HG03565 (cell line): ENCODE measurements at regions not wholly inside any gene's neighbourhood (a gene's known extent, or its start where the extent isn't known, plus 50 kb on each side); places are given as distances from the start of the nearest gene placed in this dataset.

Experiments used
- ATAC-seq: cut with Tn5 transposase; IDR thresholded peaks from one replicate; pipeline ENCODE4 v1.9.1; 2021; ENCODE audit warnings: mild to moderate bottlenecking, moderate library complexity; ENCODE audit not compliant: unreplicated experiment

DNA sequence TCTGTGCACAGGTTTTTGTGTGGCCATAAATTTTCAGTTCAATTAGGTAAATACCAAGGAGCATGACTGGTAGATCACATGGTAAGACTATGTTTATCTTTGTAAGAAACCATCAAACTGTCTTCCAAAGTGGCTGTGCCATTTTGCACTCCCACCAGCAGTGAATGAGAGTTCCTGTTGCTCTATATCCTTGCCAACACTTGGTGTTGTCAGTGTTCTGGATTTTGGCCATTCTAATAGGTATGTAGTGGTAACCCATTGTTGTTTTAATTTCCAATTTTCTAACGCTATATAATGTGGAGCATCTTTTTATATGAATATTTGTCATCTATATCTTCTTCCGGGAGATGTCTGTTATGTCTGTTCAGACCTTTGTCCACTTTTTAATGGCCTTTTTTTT is 51.7 kb upstream of the MED4 start:
- no peak for ATAC-seq

DNA sequence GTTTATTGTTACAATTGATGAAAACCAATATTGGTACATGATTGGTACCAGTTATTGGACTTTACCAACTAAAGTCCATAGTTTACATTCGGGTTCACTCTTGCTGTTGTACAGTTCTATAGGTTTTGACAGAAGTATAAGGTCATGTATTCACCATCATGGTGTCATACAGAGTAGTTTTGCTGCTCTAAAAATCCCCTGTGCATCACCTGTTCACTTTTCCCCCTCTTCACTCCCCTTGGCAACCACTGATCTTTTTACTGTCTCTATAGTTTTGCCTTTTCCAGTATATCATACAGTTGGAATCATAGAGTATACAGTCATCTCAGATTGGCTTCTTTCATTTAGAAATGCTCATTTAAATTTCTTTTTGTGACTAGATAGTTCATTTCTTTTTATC is 51.2 kb upstream of the MED4 start:
- no peak for ATAC-seq
